ENCODE measurements at regions not wholly inside any gene's neighbourhood (a gene's known extent, or its start where the extent isn't known, plus 50 kb on each side); places are given as distances from the start of the nearest gene placed in this dataset.
A peak's percentile ranks its signal among the peaks of the same experiment; 100 is the strongest.

DNA sequence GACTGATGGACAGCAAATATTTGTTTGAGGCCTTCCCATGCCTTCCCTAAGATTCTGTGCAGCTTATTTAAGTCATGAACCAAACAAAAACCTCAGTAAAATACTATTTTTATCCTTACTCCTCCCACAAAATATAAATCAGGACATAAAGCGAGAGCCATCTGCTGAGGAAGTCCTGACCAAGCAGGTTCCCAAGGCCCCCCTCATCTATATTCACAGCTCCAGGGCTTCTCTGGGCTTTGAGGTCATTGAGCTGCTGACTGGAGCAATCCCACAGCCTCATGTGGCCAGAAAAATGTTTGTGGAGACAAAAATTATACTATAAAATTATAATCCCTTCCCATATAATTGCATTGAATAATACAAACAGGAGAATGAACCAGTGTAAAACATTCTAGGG, 846.2 kb downstream of the ADGRL2 start:
- H3K27ac Mint-ChIP-seq, result no peak overlapping the region
- H3K4me3 Mint-ChIP-seq, result no peak overlapping the region
- no peaks in the 10 kb centered on the region for H3K27me3 Mint-ChIP-seq (ENCODE audit: low read depth)
- no peaks in the 10 kb centered on the region for H3K36me3 Mint-ChIP-seq
- CTCF ChIA-PET, result no interaction called here
- POLR2A ChIA-PET, result no interaction called here
- peaks cover 6% of the 10 kb centered on the region for H3K4me1 Mint-ChIP-seq
- no peaks in the 10 kb centered on the region for H3K9me3 Mint-ChIP-seq
- TF ChIP-seq, protein P1, sequence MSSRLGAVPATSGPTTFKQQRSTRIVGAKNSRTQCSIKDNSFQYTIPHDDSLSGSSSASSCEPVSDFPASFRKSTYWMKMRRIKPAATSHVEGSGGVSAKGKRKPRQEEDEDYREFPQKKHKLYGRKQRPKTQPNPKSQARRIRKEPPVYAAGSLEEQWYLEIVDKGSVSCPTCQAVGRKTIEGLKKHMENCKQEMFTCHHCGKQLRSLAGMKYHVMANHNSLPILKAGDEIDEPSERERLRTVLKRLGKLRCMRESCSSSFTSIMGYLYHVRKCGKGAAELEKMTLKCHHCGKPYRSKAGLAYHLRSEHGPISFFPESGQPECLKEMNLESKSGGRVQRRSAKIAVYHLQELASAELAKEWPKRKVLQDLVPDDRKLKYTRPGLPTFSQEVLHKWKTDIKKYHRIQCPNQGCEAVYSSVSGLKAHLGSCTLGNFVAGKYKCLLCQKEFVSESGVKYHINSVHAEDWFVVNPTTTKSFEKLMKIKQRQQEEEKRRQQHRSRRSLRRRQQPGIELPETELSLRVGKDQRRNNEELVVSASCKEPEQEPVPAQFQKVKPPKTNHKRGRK (CRISPR knock-in tag; IDR thresholded peaks at IDR 0.05; ENCODE audit: borderline replicate concordance), result no peak
- TF ChIP-seq, protein P2, sequence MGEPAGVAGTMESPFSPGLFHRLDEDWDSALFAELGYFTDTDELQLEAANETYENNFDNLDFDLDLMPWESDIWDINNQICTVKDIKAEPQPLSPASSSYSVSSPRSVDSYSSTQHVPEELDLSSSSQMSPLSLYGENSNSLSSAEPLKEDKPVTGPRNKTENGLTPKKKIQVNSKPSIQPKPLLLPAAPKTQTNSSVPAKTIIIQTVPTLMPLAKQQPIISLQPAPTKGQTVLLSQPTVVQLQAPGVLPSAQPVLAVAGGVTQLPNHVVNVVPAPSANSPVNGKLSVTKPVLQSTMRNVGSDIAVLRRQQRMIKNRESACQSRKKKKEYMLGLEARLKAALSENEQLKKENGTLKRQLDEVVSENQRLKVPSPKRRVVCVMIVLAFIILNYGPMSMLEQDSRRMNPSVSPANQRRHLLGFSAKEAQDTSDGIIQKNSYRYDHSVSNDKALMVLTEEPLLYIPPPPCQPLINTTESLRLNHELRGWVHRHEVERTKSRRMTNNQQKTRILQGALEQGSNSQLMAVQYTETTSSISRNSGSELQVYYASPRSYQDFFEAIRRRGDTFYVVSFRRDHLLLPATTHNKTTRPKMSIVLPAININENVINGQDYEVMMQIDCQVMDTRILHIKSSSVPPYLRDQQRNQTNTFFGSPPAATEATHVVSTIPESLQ (CRISPR knock-in tag; IDR thresholded peaks at IDR 0.05), result no peak
- TF ChIP-seq, protein P3, sequence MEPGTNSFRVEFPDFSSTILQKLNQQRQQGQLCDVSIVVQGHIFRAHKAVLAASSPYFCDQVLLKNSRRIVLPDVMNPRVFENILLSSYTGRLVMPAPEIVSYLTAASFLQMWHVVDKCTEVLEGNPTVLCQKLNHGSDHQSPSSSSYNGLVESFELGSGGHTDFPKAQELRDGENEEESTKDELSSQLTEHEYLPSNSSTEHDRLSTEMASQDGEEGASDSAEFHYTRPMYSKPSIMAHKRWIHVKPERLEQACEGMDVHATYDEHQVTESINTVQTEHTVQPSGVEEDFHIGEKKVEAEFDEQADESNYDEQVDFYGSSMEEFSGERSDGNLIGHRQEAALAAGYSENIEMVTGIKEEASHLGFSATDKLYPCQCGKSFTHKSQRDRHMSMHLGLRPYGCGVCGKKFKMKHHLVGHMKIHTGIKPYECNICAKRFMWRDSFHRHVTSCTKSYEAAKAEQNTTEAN (CRISPR knock-in tag; IDR thresholded peaks at IDR 0.05), result no peak
- ATAC-seq (no peak), DNase-seq (ENCODE audit: low spot score) (no peak)

DNA sequence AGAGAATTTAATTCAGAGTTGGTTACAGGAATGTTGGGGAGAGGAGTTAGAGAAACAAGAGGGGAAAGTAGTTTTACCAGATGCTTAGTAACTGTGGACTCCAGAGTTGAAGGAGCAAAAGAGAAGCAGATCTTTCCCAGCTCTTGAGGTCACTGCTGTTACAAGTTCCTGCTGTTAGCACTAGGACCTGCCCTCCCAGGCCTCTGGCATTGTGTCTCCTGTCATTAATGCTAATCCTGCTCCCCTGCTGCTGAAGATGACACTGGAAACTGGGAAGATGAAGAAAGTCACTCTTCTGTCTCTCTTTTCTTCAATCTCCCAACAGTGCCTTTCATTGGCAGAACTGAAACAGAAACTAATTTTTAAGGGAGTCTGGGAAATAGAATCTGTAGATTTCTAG, 845.6 kb downstream of the ADGRL2 start:
- ATAC-seq (0 out of 2 replicates have a peak, but pooled peaks have one; percentile 36), DNase-seq (ENCODE audit: low spot score) (peak; percentile 13)
- H3K36me3 Mint-ChIP-seq, result no peaks in the 10 kb centered on the region
- H3K9me3 Mint-ChIP-seq, result no peaks in the 10 kb centered on the region
- POLR2A ChIA-PET, result no interaction called here
- CTCF ChIA-PET, result no interaction called here
- TF ChIP-seq CBFB (CRISPR knock-in tag; IDR thresholded peaks at IDR 0.05; ENCODE audit: low read depth) (no peak), MXD4 (CRISPR knock-in tag; IDR thresholded peaks at IDR 0.05; ENCODE audit: borderline replicate concordance) (no peak), SMAD4 (CRISPR knock-in tag; IDR thresholded peaks at IDR 0.05) (no peak), SP1 (CRISPR knock-in tag; conservative IDR thresholded peaks at IDR 0.05) (no peak), TEAD4 (CRISPR knock-in tag; IDR thresholded peaks at IDR 0.05) (no peak), FOXJ3 (CRISPR knock-in tag; IDR thresholded peaks at IDR 0.05; ENCODE audit: borderline replicate concordance) (no peak), RORB (CRISPR knock-in tag; IDR thresholded peaks at IDR 0.05) (no peak)
- TF ChIP-seq, protein P4, sequence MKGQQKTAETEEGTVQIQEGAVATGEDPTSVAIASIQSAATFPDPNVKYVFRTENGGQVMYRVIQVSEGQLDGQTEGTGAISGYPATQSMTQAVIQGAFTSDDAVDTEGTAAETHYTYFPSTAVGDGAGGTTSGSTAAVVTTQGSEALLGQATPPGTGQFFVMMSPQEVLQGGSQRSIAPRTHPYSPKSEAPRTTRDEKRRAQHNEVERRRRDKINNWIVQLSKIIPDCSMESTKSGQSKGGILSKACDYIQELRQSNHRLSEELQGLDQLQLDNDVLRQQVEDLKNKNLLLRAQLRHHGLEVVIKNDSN (CRISPR knock-in tag; IDR thresholded peaks at IDR 0.05), result no peak
- TF ChIP-seq, protein P5, sequence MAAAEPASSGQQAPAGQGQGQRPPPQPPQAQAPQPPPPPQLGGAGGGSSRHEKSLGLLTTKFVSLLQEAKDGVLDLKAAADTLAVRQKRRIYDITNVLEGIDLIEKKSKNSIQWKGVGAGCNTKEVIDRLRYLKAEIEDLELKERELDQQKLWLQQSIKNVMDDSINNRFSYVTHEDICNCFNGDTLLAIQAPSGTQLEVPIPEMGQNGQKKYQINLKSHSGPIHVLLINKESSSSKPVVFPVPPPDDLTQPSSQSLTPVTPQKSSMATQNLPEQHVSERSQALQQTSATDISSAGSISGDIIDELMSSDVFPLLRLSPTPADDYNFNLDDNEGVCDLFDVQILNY (CRISPR knock-in tag; IDR thresholded peaks at IDR 0.05), result no peak
- TF ChIP-seq, protein P6, sequence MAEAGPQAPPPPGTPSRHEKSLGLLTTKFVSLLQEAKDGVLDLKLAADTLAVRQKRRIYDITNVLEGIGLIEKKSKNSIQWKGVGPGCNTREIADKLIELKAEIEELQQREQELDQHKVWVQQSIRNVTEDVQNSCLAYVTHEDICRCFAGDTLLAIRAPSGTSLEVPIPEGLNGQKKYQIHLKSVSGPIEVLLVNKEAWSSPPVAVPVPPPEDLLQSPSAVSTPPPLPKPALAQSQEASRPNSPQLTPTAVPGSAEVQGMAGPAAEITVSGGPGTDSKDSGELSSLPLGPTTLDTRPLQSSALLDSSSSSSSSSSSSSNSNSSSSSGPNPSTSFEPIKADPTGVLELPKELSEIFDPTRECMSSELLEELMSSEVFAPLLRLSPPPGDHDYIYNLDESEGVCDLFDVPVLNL (CRISPR knock-in tag; IDR thresholded peaks at IDR 0.05; ENCODE audit: borderline replicate concordance, low read depth), result no peak
- TF ChIP-seq, protein P7, sequence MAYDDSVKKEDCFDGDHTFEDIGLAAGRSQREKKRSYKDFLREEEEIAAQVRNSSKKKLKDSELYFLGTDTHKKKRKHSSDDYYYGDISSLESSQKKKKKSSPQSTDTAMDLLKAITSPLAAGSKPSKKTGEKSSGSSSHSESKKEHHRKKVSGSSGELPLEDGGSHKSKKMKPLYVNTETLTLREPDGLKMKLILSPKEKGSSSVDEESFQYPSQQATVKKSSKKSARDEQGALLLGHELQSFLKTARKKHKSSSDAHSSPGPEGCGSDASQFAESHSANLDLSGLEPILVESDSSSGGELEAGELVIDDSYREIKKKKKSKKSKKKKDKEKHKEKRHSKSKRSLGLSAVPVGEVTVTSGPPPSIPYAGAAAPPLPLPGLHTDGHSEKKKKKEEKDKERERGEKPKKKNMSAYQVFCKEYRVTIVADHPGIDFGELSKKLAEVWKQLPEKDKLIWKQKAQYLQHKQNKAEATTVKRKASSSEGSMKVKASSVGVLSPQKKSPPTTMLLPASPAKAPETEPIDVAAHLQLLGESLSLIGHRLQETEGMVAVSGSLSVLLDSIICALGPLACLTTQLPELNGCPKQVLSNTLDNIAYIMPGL (CRISPR knock-in tag; IDR thresholded peaks at IDR 0.05), result no peak
- TF ChIP-seq, protein P8, sequence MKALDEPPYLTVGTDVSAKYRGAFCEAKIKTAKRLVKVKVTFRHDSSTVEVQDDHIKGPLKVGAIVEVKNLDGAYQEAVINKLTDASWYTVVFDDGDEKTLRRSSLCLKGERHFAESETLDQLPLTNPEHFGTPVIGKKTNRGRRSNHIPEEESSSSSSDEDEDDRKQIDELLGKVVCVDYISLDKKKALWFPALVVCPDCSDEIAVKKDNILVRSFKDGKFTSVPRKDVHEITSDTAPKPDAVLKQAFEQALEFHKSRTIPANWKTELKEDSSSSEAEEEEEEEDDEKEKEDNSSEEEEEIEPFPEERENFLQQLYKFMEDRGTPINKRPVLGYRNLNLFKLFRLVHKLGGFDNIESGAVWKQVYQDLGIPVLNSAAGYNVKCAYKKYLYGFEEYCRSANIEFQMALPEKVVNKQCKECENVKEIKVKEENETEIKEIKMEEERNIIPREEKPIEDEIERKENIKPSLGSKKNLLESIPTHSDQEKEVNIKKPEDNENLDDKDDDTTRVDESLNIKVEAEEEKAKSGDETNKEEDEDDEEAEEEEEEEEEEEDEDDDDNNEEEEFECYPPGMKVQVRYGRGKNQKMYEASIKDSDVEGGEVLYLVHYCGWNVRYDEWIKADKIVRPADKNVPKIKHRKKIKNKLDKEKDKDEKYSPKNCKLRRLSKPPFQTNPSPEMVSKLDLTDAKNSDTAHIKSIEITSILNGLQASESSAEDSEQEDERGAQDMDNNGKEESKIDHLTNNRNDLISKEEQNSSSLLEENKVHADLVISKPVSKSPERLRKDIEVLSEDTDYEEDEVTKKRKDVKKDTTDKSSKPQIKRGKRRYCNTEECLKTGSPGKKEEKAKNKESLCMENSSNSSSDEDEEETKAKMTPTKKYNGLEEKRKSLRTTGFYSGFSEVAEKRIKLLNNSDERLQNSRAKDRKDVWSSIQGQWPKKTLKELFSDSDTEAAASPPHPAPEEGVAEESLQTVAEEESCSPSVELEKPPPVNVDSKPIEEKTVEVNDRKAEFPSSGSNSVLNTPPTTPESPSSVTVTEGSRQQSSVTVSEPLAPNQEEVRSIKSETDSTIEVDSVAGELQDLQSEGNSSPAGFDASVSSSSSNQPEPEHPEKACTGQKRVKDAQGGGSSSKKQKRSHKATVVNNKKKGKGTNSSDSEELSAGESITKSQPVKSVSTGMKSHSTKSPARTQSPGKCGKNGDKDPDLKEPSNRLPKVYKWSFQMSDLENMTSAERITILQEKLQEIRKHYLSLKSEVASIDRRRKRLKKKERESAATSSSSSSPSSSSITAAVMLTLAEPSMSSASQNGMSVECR (CRISPR knock-in tag; IDR thresholded peaks at IDR 0.05; ENCODE audit: borderline replicate concordance), result no peak
- no peaks in the 10 kb centered on the region for H3K27me3 Mint-ChIP-seq (ENCODE audit: low read depth)
- H3K27ac Mint-ChIP-seq, result no peak overlapping the region
- H3K4me3 Mint-ChIP-seq, result no peak overlapping the region
- H3K4me1 Mint-ChIP-seq, result peaks cover 6% of the 10 kb centered on the region
